GM18868 (cell line): ENCODE measurements at regions not wholly inside any gene's neighbourhood (a gene's known extent, or its start where the extent isn't known, plus 50 kb on each side); places are given as distances from the start of the nearest gene placed in this dataset.

Experiments used
- ATAC-seq: cut with Tn5 transposase; IDR thresholded peaks from one replicate; pipeline ENCODE4 v1.9.1; 2021; ENCODE audit warnings: mild to moderate bottlenecking, moderate library complexity; ENCODE audit not compliant: unreplicated experiment

- ATAC-seq: no peak
Observed at GRCh38 chr9:90308691-90309090, 333.9 kb downstream of the DIRAS2 start.

GRCh38 chr9:90309809-90310520 lies 332.7 kb downstream of the DIRAS2 start:
- no peak for ATAC-seq

GRCh38 chr9:90310521-90310876 lies 332.1 kb downstream of the DIRAS2 start:
- ATAC-seq: no peak

- ATAC-seq: no peak
Observed at GRCh38 chr9:90311811-90312210, 330.8 kb downstream of the DIRAS2 start.

- ATAC-seq: no peak
Observed at GRCh38 chr9:90322296-90322695, 320.3 kb downstream of the DIRAS2 start.

- no peak for ATAC-seq
Observed at GRCh38 chr9:90325913-90326653, 316.5 kb downstream of the DIRAS2 start.

- ATAC-seq: no peak
Observed at GRCh38 chr9:90330231-90330630, 312.4 kb downstream of the DIRAS2 start.

GRCh38 chr9:90331826-90332575 lies 310.6 kb downstream of the DIRAS2 start:
- no peak for ATAC-seq

GRCh38 chr9:90333226-90333625 lies 309.4 kb downstream of the DIRAS2 start:
- no peak for ATAC-seq

GRCh38 chr9:90340421-90340820 lies 302.2 kb downstream of the DIRAS2 start:
- no peak for ATAC-seq

- ATAC-seq: no peak
Observed at GRCh38 chr9:90342607-90343006, 300.0 kb downstream of the DIRAS2 start.

- no peak for ATAC-seq
Observed at GRCh38 chr9:90343366-90343765, 299.3 kb downstream of the DIRAS2 start.

- no peak for ATAC-seq
Observed at GRCh38 chr9:90343991-90344390, 298.6 kb downstream of the DIRAS2 start.

GRCh38 chr9:90365666-90366065 lies 277.0 kb downstream of the DIRAS2 start:
- no peak for ATAC-seq

- ATAC-seq: no peak
Observed at GRCh38 chr9:90368241-90368640, 274.4 kb downstream of the DIRAS2 start.

GRCh38 chr9:90368928-90369327 lies 273.7 kb downstream of the DIRAS2 start:
- no peak for ATAC-seq

GRCh38 chr9:90379771-90380170 lies 262.9 kb downstream of the DIRAS2 start:
- ATAC-seq: no peak

GRCh38 chr9:90385146-90385545 lies 257.5 kb downstream of the DIRAS2 start:
- ATAC-seq: no peak

GRCh38 chr9:90393365-90394152 lies 249.1 kb downstream of the DIRAS2 start:
- ATAC-seq: no peak

- ATAC-seq: no peak
Observed at GRCh38 chr9:90394871-90395270, 247.8 kb downstream of the DIRAS2 start.

- no peak for ATAC-seq
Observed at GRCh38 chr9:90400091-90400490, 242.5 kb downstream of the DIRAS2 start.
